HepG2 (cell line): ENCODE measurements at regions not wholly inside any gene's neighbourhood (a gene's known extent, or its start where the extent isn't known, plus 50 kb on each side); places are given as distances from the start of the nearest gene placed in this dataset.

Experiments
- BORCS8-MEF2B ChIP-seq: sonication (generic); formaldehyde crosslinking; IDR thresholded peaks from 2 replicates; pipeline ENCODE4 v1.8.0; 2022; ENCODE audit warnings: mild to moderate bottlenecking, missing genetic modification reagents
- CREB1 ChIP-seq, 2 experiments: fragments of 450-650 bp in 1 of 2; IDR thresholded peaks; 2 replicates each; pipeline ENCODE4 v1.6.1; 2016 to 2017; ENCODE audit warnings: control low read depth in 1 of 2, mild to moderate bottlenecking in 1 of 2, missing compliant biosample characterization in 1 of 2, missing genetic modification characterization in 1 of 2
- ERF ChIP-seq: IDR thresholded peaks from 2 replicates; pipeline ENCODE4 v1.6.1; 2018; ENCODE audit warnings: missing biosample characterization, missing genetic modification reagents
- FOXP1 ChIP-seq, 2 experiments: fragments of 450-650 bp in 1 of 2; IDR thresholded peaks; 2 replicates each; pipeline ENCODE4 v1.6.1; 2017 to 2018; ENCODE audit warnings: antibody characterized with exemption in 1 of 2
- GATAD2A ChIP-seq: IDR thresholded peaks from 2 replicates; pipeline ENCODE4 v1.6.1; 2016
- HOXA7 ChIP-seq: sonication (generic); formaldehyde crosslinking; IDR thresholded peaks from 2 replicates; pipeline ENCODE4 v1.8.1; 2022; ENCODE audit warnings: mild to moderate bottlenecking, missing genetic modification reagents, moderate library complexity
- HOXD1 ChIP-seq: sonication (generic); formaldehyde crosslinking; IDR thresholded peaks from 2 replicates; pipeline ENCODE4 v1.5.0; 2020; ENCODE audit warnings: missing genetic modification reagents
- KDM3A ChIP-seq: IDR thresholded peaks from 2 replicates; pipeline ENCODE4 v1.6.1; 2018; ENCODE audit warnings: low read depth, missing compliant biosample characterization
- PITX1 ChIP-seq: sonication (generic); formaldehyde crosslinking; IDR thresholded peaks from 2 replicates; pipeline ENCODE4 v1.5.1; 2020; ENCODE audit warnings: mild to moderate bottlenecking, missing genetic modification reagents
- RAD51 ChIP-seq: fragments of 450-650 bp; IDR thresholded peaks from 2 replicates; pipeline ENCODE4 v1.6.1; 2016; ENCODE audit warnings: borderline replicate concordance
- RARA ChIP-seq: IDR thresholded peaks from 2 replicates; pipeline ENCODE4 v1.6.1; 2016; ENCODE audit warnings: missing genetic modification reagents, missing compliant biosample characterization
- TBL1XR1 ChIP-seq: fragments of 150-350 bp; IDR thresholded peaks from 2 replicates; pipeline ENCODE4 v1.6.1; 2014; ENCODE audit warnings: borderline replicate concordance, low read length; ENCODE audit not compliant: partially characterized antibody
- TEAD2 ChIP-seq: sonication (generic); formaldehyde crosslinking; IDR thresholded peaks from 2 replicates; pipeline ENCODE4 v1.9.0; 2021; ENCODE audit warnings: missing genetic modification reagents
- TGIF2 ChIP-seq: IDR thresholded peaks from 2 replicates; pipeline ENCODE4 v1.6.1; 2016; ENCODE audit warnings: control low read depth, missing compliant biosample characterization
- TMF1 ChIP-seq: sonication (generic); formaldehyde crosslinking; IDR thresholded peaks from 2 replicates; pipeline ENCODE4 v1.8.1; 2022; ENCODE audit warnings: low read depth, missing genetic modification reagents
- ZIK1 ChIP-seq: sonication (generic); formaldehyde crosslinking; IDR thresholded peaks from 2 replicates; pipeline ENCODE4 v1.5.0; 2020; ENCODE audit warnings: mild to moderate bottlenecking, low read depth, missing genetic modification reagents, borderline replicate concordance
- ZNF24 ChIP-seq: fragments of 450-650 bp; IDR thresholded peaks from 2 replicates; pipeline ENCODE4 v1.6.1; 2017; ENCODE audit warnings: antibody characterized with exemption, mild to moderate bottlenecking
- ZNF431 ChIP-seq: sonication (generic); formaldehyde crosslinking; IDR thresholded peaks from 2 replicates; pipeline ENCODE4 v1.9.0; 2022; ENCODE audit warnings: missing genetic modification reagents, low read depth, mild to moderate bottlenecking, borderline replicate concordance
- ZNF552 ChIP-seq: sonication (generic); formaldehyde crosslinking; IDR thresholded peaks from 2 replicates; pipeline ENCODE4 v1.9.0; 2022; ENCODE audit warnings: missing genetic modification reagents, mild to moderate bottlenecking, borderline replicate concordance
- TF ChIP-seq, protein P1 (sequence below): IDR thresholded peaks from 2 replicates; pipeline ENCODE4 v1.6.1; 2016; ENCODE audit warnings: mild to moderate bottlenecking
- TF ChIP-seq, protein P2 (sequence below): sonication (generic); formaldehyde crosslinking; IDR thresholded peaks from 2 replicates; pipeline ENCODE4 v1.5.1; 2020; ENCODE audit warnings: missing genetic modification reagents, mild to moderate bottlenecking, borderline replicate concordance
- TF ChIP-seq, protein P3 (sequence below): sonication (generic); formaldehyde crosslinking; IDR thresholded peaks from 2 replicates; pipeline ENCODE4 v1.4.0; 2020; ENCODE audit warnings: missing genetic modification reagents, mild to moderate bottlenecking, borderline replicate concordance
- TF ChIP-seq, protein P4 (sequence below): sonication (generic); formaldehyde crosslinking; IDR thresholded peaks from 2 replicates; pipeline ENCODE4 v1.4.0; 2020; ENCODE audit warnings: missing genetic modification reagents, borderline replicate concordance
- TF ChIP-seq, protein P5 (sequence below): IDR thresholded peaks from 2 replicates; pipeline ENCODE4 v1.6.1; 2018; ENCODE audit warnings: missing genetic modification reagents, mild to moderate bottlenecking, missing compliant biosample characterization

DNA sequence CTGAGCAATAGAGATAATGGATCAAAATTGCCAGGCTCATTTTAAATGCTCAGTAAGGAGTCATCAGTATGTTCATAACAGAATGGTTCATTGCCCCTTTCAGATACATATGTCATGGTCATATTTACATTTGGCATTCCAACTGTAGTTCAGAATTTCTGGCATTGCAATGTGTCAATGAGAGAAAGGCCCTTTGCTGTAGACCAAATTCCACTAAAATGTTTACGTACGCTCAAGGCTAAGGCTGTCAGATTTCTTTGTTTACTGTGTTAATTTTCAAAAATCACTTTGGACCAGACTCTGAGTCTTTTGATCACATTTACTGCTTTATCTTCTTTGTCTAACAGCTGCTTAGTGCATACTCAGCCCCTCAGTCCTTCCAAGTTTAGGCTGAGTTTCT, 213.5 kb downstream of the PIK3C3 start (continued):
- TF ChIP-seq ERF (CRISPR knock-in tag) (peak; percentile 39; the same call in 1 of the 2 replicates), TMF1 (no peak), BORCS8-MEF2B (no peak), CREB1 (IDR thresholded peaks at IDR 0.05) (peak; percentile 15; the same call in 1 of the 2 replicates), CREB1 (CRISPR knock-in tag; IDR thresholded peaks at IDR 0.05) (peak; percentile 66), ZIK1 (CRISPR knock-in tag) (no peak), RAD51 (no peak), RARA (CRISPR knock-in tag) (peak; percentile 87), ZNF24 (0 out of 2 replicates have a peak, but pooled peaks have one; percentile 12), PITX1 (CRISPR knock-in tag) (peak; percentile 70), FOXP1 (IDR thresholded peaks at IDR 0.05) (peak; percentile 61; the same call in 1 of the 2 replicates), FOXP1 (CRISPR knock-in tag; IDR thresholded peaks at IDR 0.05) (peak; percentile 90), KDM3A (CRISPR knock-in tag) (no peak), HOXA7 (no peak), HOXD1 (CRISPR knock-in tag) (peak; percentile 85; the same call in 1 of the 2 replicates), GATAD2A (peak; percentile 90), TGIF2 (CRISPR knock-in tag) (0 out of 2 replicates have a peak, but pooled peaks have one; percentile 38), ZNF431 (CRISPR knock-in tag) (peak; percentile 54; the same call in 1 of the 2 replicates), TBL1XR1 (peak; percentile 55), ZNF552 (CRISPR knock-in tag) (no peak), TEAD2 (CRISPR knock-in tag) (0 out of 2 replicates have a peak, but pooled peaks have one; percentile 52)
- TF ChIP-seq, protein P1, sequence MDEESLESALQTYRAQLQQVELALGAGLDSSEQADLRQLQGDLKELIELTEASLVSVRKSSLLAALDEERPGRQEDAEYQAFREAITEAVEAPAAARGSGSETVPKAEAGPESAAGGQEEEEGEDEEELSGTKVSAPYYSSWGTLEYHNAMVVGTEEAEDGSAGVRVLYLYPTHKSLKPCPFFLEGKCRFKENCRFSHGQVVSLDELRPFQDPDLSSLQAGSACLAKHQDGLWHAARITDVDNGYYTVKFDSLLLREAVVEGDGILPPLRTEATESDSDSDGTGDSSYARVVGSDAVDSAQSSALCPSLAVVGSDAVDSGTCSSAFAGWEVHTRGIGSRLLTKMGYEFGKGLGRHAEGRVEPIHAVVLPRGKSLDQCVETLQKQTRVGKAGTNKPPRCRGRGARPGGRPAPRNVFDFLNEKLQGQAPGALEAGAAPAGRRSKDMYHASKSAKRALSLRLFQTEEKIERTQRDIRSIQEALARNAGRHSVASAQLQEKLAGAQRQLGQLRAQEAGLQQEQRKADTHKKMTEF (CRISPR knock-in tag) = peak; percentile 74; the same call in 1 of the 2 replicates
- TF ChIP-seq, protein P2, sequence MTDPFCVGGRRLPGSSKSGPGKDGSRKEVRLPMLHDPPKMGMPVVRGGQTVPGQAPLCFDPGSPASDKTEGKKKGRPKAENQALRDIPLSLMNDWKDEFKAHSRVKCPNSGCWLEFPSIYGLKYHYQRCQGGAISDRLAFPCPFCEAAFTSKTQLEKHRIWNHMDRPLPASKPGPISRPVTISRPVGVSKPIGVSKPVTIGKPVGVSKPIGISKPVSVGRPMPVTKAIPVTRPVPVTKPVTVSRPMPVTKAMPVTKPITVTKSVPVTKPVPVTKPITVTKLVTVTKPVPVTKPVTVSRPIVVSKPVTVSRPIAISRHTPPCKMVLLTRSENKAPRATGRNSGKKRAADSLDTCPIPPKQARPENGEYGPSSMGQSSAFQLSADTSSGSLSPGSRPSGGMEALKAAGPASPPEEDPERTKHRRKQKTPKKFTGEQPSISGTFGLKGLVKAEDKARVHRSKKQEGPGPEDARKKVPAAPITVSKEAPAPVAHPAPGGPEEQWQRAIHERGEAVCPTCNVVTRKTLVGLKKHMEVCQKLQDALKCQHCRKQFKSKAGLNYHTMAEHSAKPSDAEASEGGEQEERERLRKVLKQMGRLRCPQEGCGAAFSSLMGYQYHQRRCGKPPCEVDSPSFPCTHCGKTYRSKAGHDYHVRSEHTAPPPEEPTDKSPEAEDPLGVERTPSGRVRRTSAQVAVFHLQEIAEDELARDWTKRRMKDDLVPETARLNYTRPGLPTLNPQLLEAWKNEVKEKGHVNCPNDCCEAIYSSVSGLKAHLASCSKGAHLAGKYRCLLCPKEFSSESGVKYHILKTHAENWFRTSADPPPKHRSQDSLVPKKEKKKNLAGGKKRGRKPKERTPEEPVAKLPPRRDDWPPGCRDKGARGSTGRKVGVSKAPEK (CRISPR knock-in tag) = no peak
- TF ChIP-seq, protein P3, sequence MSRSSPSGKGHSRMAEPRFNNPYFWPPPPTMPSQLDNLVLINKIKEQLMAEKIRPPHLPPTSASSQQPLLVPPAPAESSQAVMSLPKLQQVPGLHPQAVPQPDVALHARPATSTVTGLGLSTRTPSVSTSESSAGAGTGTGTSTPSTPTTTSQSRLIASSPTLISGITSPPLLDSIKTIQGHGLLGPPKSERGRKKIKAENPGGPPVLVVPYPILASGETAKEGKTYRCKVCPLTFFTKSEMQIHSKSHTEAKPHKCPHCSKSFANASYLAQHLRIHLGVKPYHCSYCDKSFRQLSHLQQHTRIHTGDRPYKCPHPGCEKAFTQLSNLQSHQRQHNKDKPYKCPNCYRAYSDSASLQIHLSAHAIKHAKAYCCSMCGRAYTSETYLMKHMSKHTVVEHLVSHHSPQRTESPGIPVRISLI (CRISPR knock-in tag) = no peak
- TF ChIP-seq, protein P4, sequence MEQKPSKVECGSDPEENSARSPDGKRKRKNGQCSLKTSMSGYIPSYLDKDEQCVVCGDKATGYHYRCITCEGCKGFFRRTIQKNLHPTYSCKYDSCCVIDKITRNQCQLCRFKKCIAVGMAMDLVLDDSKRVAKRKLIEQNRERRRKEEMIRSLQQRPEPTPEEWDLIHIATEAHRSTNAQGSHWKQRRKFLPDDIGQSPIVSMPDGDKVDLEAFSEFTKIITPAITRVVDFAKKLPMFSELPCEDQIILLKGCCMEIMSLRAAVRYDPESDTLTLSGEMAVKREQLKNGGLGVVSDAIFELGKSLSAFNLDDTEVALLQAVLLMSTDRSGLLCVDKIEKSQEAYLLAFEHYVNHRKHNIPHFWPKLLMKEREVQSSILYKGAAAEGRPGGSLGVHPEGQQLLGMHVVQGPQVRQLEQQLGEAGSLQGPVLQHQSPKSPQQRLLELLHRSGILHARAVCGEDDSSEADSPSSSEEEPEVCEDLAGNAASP (CRISPR knock-in tag) = 0 out of 2 replicates have a peak, but pooled peaks have one; percentile 36
- TF ChIP-seq, protein P5, sequence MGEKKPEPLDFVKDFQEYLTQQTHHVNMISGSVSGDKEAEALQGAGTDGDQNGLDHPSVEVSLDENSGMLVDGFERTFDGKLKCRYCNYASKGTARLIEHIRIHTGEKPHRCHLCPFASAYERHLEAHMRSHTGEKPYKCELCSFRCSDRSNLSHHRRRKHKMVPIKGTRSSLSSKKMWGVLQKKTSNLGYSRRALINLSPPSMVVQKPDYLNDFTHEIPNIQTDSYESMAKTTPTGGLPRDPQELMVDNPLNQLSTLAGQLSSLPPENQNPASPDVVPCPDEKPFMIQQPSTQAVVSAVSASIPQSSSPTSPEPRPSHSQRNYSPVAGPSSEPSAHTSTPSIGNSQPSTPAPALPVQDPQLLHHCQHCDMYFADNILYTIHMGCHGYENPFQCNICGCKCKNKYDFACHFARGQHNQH = peak; percentile 26; the same call in 1 of the 2 replicates
